HCT116 (cell line): ENCODE measurements at regions not wholly inside any gene's neighbourhood (a gene's known extent, or its start where the extent isn't known, plus 50 kb on each side); places are given as distances from the start of the nearest gene placed in this dataset.
"Not testable (repeated sequence)": the region's sequence is repeated elsewhere in the genome, so short reads cannot be mapped to it uniquely, and the experiment has no call there.

ENCODE experiments used
- CTCF ChIP-seq, 3 experiments: fragments of 200-600 bp in 1 of 3; sonication (generic) in 1 of 3; IDR thresholded peaks in 2 of 3; conservative IDR thresholded peaks in 1 of 3; 2 replicates each; pipeline ENCODE4 v1.5.1; 2012 to 2017; ENCODE audit warnings: low read depth in 2 of 3, low read length in 2 of 3, antibody characterized with exemption in 1 of 3, borderline replicate concordance in 1 of 3, control low read depth in 1 of 3, mild to moderate bottlenecking in 1 of 3, mixed read lengths in 1 of 3, mixed run types in 1 of 3, moderate library complexity in 1 of 3; ENCODE audit not compliant: insufficient read depth in 1 of 3
- MAX ChIP-seq: IDR thresholded peaks from 2 replicates; pipeline ENCODE4 v1.6.1; 2012
- POLR2A ChIP-seq: IDR thresholded peaks from 2 replicates; pipeline ENCODE4 v1.7.0; 2011; ENCODE audit warnings: borderline replicate concordance; ENCODE audit not compliant: insufficient read depth, insufficient read length; ENCODE audit errors: extremely low read depth
- SRF ChIP-seq: IDR thresholded peaks from 2 replicates; pipeline ENCODE4 v1.6.1; 2012; ENCODE audit warnings: low read depth

GRCh38 chr14:37780731-37781130, 185.3 kb downstream of the TTC6 start:
- not testable (repeated sequence) for TF ChIP-seq SRF; POLR2A; CTCF (IDR thresholded peaks at IDR 0.05 in 2 of 3, conservative IDR thresholded peaks at IDR 0.05 in 1 of 3; ENCODE audit: borderline replicate concordance in 1 of 3, insufficient read depth in 1 of 3, low read depth in 2 of 3, low read length in 2 of 3); MAX
